ENCODE measurements at regions not wholly inside any gene's neighbourhood (a gene's known extent, or its start where the extent isn't known, plus 50 kb on each side); places are given as distances from the start of the nearest gene placed in this dataset.

DNA sequence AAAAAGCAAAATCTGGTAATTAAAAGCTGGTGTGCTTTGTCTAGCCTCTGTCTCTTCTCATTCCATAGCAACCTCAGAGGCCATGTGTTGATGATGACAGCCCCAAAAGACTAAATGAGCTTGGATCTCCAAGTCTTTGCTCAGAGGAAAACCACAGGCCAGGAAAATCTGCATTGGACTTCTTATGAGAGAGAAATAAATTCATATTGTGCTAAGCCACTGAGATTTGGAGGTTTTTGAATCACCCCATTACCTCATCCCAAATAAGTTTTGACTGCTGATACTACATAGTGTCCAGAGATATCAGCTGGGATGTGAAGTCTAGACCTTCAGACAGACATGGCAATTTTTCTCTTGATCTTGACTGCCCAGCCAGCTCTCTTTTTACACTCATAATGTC lies 178.6 kb upstream of the DIPK2B start:
- H3K9me1 ChIP-seq (ENCODE audit: control insufficient read depth, insufficient read depth, low read length) = no peaks in the 10 kb centered on the region
- no peaks in the 10 kb centered on the region for H3K36me3 ChIP-seq (ENCODE audit: control insufficient read depth, insufficient read depth, low read length)
- CTCF ChIA-PET (ENCODE audit: low intra/inter-chr PET ratio) = no interaction called here
- H3K79me2 ChIP-seq (ENCODE audit: control insufficient read depth, insufficient read depth, low read length) = no peaks in the 10 kb centered on the region
- ATAC-seq = no peak
- DNase-seq (ENCODE audit: extremely low read depth in 1 of 4, low spot score in 3 of 4) = no peak
- H2AFZ ChIP-seq (ENCODE audit: low read depth, low read length) = no peak overlapping the region
- H4K20me1 ChIP-seq (replicated peaks; ENCODE audit: control insufficient read depth, insufficient read depth, low read length) = no peaks in the 10 kb centered on the region
- no peak for FAIRE-seq
- H3K4me2 ChIP-seq (ENCODE audit: insufficient read depth, low read length) = no peak overlapping the region
- H3K4me1 ChIP-seq (replicated peaks in 1 of 2; ENCODE audit: control insufficient read depth in 2 of 2, insufficient read depth in 2 of 2, low read length in 2 of 2) = peaks cover 0 to 4% of the 10 kb centered on the region in 2 experiments; a peak in 1 of 5 replicates
- H3K27ac ChIP-seq (ENCODE audit: extremely low read depth, low read depth, low read length) = no peak overlapping the region
- intact Hi-C loops (cut with micrococcal nuclease) (no loop called here), in situ Hi-C loops (cut with MboI) (no loop called here)
- TF ChIP-seq POLR3A (IDR thresholded peaks at IDR 0.05; ENCODE audit: borderline replicate concordance, extremely low read depth, insufficient read depth, insufficient read length) = no peak
- H3K9me3 ChIP-seq (replicated peaks; ENCODE audit: control insufficient read depth, insufficient read depth, low read depth, low read length) = no peaks in the 10 kb centered on the region
- H3K4me3 ChIP-seq = no peak overlapping the region
- H3K9ac ChIP-seq (ENCODE audit: insufficient read depth in 1 of 2, low read depth in 2 of 2, low read length in 2 of 2) = no peak overlapping the region
- POLR2A ChIA-PET = no interaction called here
- BruUV-seq (replicated peaks) = no TSS peak
- H3K27me3 ChIP-seq (ENCODE audit: control insufficient read depth in 2 of 2, insufficient read depth in 2 of 2, low read length in 2 of 2) = peaks cover 0 to 7% of the 10 kb centered on the region in 2 experiments; a peak in 2 of 5 replicates

DNA sequence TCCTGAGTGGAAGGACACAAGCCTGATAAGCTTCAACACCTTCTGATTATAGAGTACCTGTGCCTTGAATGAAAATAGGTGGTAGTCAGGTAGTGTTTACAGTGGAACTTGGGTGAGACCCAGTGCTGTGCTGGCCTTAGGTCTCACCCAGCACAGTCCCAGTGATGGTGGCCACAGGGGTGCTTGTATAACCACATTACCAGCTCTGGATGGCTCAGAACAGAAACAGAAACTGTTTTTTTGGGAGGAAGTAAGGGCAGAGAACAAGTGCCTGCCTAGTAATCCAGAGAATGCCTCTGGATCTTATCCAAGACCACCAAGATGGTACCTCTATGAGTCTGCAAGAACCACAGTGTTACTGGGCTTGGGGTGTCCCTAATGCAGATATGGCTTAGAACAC lies 171.5 kb upstream of the DIPK2B start:
- DNase-seq (ENCODE audit: extremely low read depth in 1 of 4, low spot score in 3 of 4) (no peak), FAIRE-seq (no peak), ATAC-seq (no peak)
- Histone ChIP-seq H3K4me3 (no peak overlapping the region), H3K4me1 (replicated peaks in 1 of 2; ENCODE audit: control insufficient read depth in 2 of 2, insufficient read depth in 2 of 2, low read length in 2 of 2) (no peaks in the 10 kb centered on the region), H3K27me3 (ENCODE audit: control insufficient read depth in 2 of 2, insufficient read depth in 2 of 2, low read length in 2 of 2) (no peaks in the 10 kb centered on the region), H4K20me1 (replicated peaks; ENCODE audit: control insufficient read depth, insufficient read depth, low read length) (no peaks in the 10 kb centered on the region), H3K9ac (ENCODE audit: insufficient read depth in 1 of 2, low read depth in 2 of 2, low read length in 2 of 2) (no peak overlapping the region), H3K4me2 (ENCODE audit: insufficient read depth, low read length) (no peak overlapping the region), H3K36me3 (ENCODE audit: control insufficient read depth, insufficient read depth, low read length) (no peaks in the 10 kb centered on the region), H3K79me2 (ENCODE audit: control insufficient read depth, insufficient read depth, low read length) (no peaks in the 10 kb centered on the region), H2AFZ (ENCODE audit: low read depth, low read length) (no peak overlapping the region), H3K9me3 (replicated peaks; ENCODE audit: control insufficient read depth, insufficient read depth, low read depth, low read length) (no peaks in the 10 kb centered on the region), H3K27ac (ENCODE audit: extremely low read depth, low read depth, low read length) (no peak overlapping the region), H3K9me1 (ENCODE audit: control insufficient read depth, insufficient read depth, low read length) (no peaks in the 10 kb centered on the region)
- ChIA-PET CTCF (ENCODE audit: low intra/inter-chr PET ratio) (no interaction called here), POLR2A (interaction anchor here (0.6 kb wide), 1 partner anchor 1921 kb away, joined by 3 read pairs; no protein-coding TSS in a partner anchor)
- BruUV-seq (replicated peaks) = no TSS peak
- intact Hi-C loops (cut with micrococcal nuclease) = no loop called here
- in situ Hi-C loops (cut with MboI) = no loop called here
- TF ChIP-seq NR2F6 (CRISPR knock-in tag; IDR thresholded peaks at IDR 0.05) = no peak
- TF ChIP-seq SRSF9 (IDR thresholded peaks at IDR 0.05; ENCODE audit: borderline replicate concordance, low read depth, low read length) = no peak
- TF ChIP-seq KAT2B (IDR thresholded peaks at IDR 0.05; ENCODE audit: low read depth, low read length) = no peak
- no peak for TF ChIP-seq CEBPB (tag; IDR thresholded peaks at IDR 0.05)
- no peak for TF ChIP-seq DPF2 (IDR thresholded peaks at IDR 0.05)
- TF ChIP-seq, protein P1, sequence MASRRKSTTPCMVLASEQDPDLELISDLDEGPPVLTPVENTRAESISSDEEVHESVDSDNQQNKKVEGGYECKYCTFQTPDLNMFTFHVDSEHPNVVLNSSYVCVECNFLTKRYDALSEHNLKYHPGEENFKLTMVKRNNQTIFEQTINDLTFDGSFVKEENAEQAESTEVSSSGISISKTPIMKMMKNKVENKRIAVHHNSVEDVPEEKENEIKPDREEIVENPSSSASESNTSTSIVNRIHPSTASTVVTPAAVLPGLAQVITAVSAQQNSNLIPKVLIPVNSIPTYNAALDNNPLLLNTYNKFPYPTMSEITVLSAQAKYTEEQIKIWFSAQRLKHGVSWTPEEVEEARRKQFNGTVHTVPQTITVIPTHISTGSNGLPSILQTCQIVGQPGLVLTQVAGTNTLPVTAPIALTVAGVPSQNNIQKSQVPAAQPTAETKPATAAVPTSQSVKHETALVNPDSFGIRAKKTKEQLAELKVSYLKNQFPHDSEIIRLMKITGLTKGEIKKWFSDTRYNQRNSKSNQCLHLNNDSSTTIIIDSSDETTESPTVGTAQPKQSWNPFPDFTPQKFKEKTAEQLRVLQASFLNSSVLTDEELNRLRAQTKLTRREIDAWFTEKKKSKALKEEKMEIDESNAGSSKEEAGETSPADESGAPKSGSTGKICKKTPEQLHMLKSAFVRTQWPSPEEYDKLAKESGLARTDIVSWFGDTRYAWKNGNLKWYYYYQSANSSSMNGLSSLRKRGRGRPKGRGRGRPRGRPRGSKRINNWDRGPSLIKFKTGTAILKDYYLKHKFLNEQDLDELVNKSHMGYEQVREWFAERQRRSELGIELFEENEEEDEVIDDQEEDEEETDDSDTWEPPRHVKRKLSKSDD (conservative IDR thresholded peaks at IDR 0.05; ENCODE audit: low read length) = no peak
- no peak for TF ChIP-seq TAF1 (IDR thresholded peaks at IDR 0.05; ENCODE audit: control insufficient read depth, extremely low read depth, insufficient read depth, low read length, severe bottlenecking)
